B cell (primary cell): ENCODE measurements at regions not wholly inside any gene's neighbourhood (a gene's known extent, or its start where the extent isn't known, plus 50 kb on each side); places are given as distances from the start of the nearest gene placed in this dataset.

Experiments used
- ATAC-seq: fragments of 200-7000 bp; cut with Tn5 transposase; one replicate; pipeline ENCODE4 v1.10.0; 2021; ENCODE audit warnings: low read depth, mild to moderate bottlenecking, moderate number of reproducible peaks, moderate library complexity
- CTCF ChIA-PET: fragments of 350-600 bp; sonication (Branson Sonifier 250); formaldehyde crosslinking; loops from one replicate; lab custom pipeline; 2021; ENCODE audit warnings: antibody characterized with exemption, inconsistent platforms; lab: Charles Lee
- POLR2A ChIA-PET: fragments of 350-600 bp; sonication (Branson Sonifier 250); formaldehyde crosslinking; loops from one replicate; lab custom pipeline; 2021; ENCODE audit warnings: antibody characterized with exemption; lab: Charles Lee
- DNase-seq: peaks from one replicate; pipeline ENCODE4 v3.0.0; 2013
- H2AFZ ChIP-seq: 2 replicates; pipeline ENCODE4 v1.6.1; 2012; ENCODE audit warnings: mild to moderate bottlenecking, low read depth, low read length; ENCODE audit not compliant: insufficient read depth, poor library complexity, severe bottlenecking
- H3K27ac ChIP-seq, 2 donors: 1 replicate in 1 of 2; 2 replicates in 1 of 2; pipeline ENCODE4 v1.5.1; 2012 to 2013; ENCODE audit warnings: low read length in 2 of 2, mild to moderate bottlenecking in 2 of 2, moderate library complexity in 1 of 2
- H3K27me3 ChIP-seq, 4 experiments: fragments of 200-600 bp in 1 of 4; sonication (generic) in 1 of 4; replicated peaks in 1 of 4; 1 replicate in 2 of 4; 2 replicates in 2 of 4; pipeline versions ENCODE4 v1.6.1 to v1.7.0; 2013 to 2016; ENCODE audit warnings: low read length in 3 of 4, mild to moderate bottlenecking in 2 of 4, mixed read lengths in 1 of 4, moderate library complexity in 1 of 4; ENCODE audit not compliant: insufficient read depth in 4 of 4, control insufficient read depth in 3 of 4; ENCODE audit errors: control extremely low read depth in 1 of 4
- H3K36me3 ChIP-seq, 2 experiments: replicated peaks in 1 of 2; 1 replicate in 1 of 2; 2 replicates in 1 of 2; pipeline versions ENCODE4 v1.6.1 to v1.7.1; 2013; ENCODE audit warnings: low read length in 1 of 2; ENCODE audit not compliant: insufficient read depth in 2 of 2, control insufficient read depth in 1 of 2; ENCODE audit errors: control extremely low read depth in 1 of 2, extremely low read depth in 1 of 2
- H3K4me1 ChIP-seq, 2 donors: fragments of 200-600 bp in 1 of 2; sonication (generic) in 1 of 2; 1 replicate in 1 of 2; 2 replicates in 1 of 2; pipeline versions ENCODE4 v1.5.1 to v1.6.1; 2013 to 2017; ENCODE audit warnings: low read length in 2 of 2; ENCODE audit not compliant: control insufficient read depth in 2 of 2, insufficient read depth in 2 of 2
- H3K4me2 ChIP-seq: replicated peaks from 2 replicates; pipeline ENCODE3; 2012; ENCODE audit warnings: mild to moderate bottlenecking, low read depth, low read length; ENCODE audit not compliant: poor library complexity, severe bottlenecking
- H3K4me3 ChIP-seq, 5 experiments: fragments of 200-600 bp in 1 of 5; sonication (generic) in 1 of 5; 1 replicate in 3 of 5; 2 replicates in 2 of 5; pipeline versions ENCODE4 v1.5.1 to v1.7.0; 2011 to 2016; ENCODE audit warnings: low read length in 4 of 5, mild to moderate bottlenecking in 4 of 5, low read depth in 2 of 5, control low read depth in 1 of 5, moderate library complexity in 1 of 5; ENCODE audit not compliant: insufficient read depth in 1 of 5; ENCODE audit errors: control extremely low read depth in 1 of 5, extremely low read depth in 1 of 5
- H3K79me2 ChIP-seq: fragments of 200-600 bp; sonication (generic); one replicate; pipeline ENCODE4 v1.6.0; 2016; ENCODE audit warnings: low read length; ENCODE audit not compliant: control insufficient read depth, insufficient read depth
- H3K9ac ChIP-seq: fragments of 200-600 bp; sonication (generic); 2 replicates; pipeline ENCODE4 v1.6.1; 2017; ENCODE audit warnings: mild to moderate bottlenecking, low read length, moderate library complexity
- H3K9me3 ChIP-seq, 3 donors: one replicate each; pipeline versions ENCODE4 v1.6.1 to v1.7.1; 2013; ENCODE audit warnings: low read length in 2 of 3; ENCODE audit not compliant: control insufficient read depth in 2 of 3, insufficient read depth in 1 of 3; ENCODE audit errors: control extremely low read depth in 1 of 3
- H4K20me1 ChIP-seq: 2 replicates; pipeline ENCODE4 v1.6.0; 2012; ENCODE audit warnings: mild to moderate bottlenecking, low read length; ENCODE audit not compliant: insufficient read depth, control insufficient read depth, poor library complexity, severe bottlenecking
- H3K27ac Mint-ChIP-seq: one replicate; pipeline ENCODE4 v1.8.0; 2021; ENCODE audit warnings: mixed read lengths
- H3K27me3 Mint-ChIP-seq: one replicate; pipeline ENCODE4 v1.8.0; 2021; ENCODE audit warnings: mixed read lengths
- H3K4me1 Mint-ChIP-seq: one replicate; pipeline ENCODE4 v1.8.0; 2021; ENCODE audit warnings: mixed read lengths
- H3K4me3 Mint-ChIP-seq: one replicate; pipeline ENCODE4 v1.8.0; 2021; ENCODE audit warnings: mixed read lengths
- H3K9me3 Mint-ChIP-seq: one replicate; pipeline ENCODE4 v1.8.0; 2022; ENCODE audit warnings: mixed read lengths; ENCODE audit not compliant: insufficient read depth
- CTCF ChIP-seq: fragments of 200-600 bp; IDR thresholded peaks from one replicate; pipeline ENCODE4 v1.8.0; 2022; ENCODE audit warnings: antibody characterized with exemption, mild to moderate bottlenecking
- EZH2 ChIP-seq: IDR thresholded peaks from 2 replicates; pipeline ENCODE4 v1.6.1; 2012; ENCODE audit warnings: borderline replicate concordance, low read depth, mild to moderate bottlenecking, moderate library complexity, low read length; ENCODE audit not compliant: insufficient read depth, poor library complexity, severe bottlenecking
- WGBS: methylation state at CpG from one replicate; pipeline ENCODE4 v1.1.5; 2013; ENCODE audit warnings: missing lambda C conversion rate; ENCODE audit not compliant: insufficient coverage; 5-methylcytosine and 5-hydroxymethylcytosine counted together
- intact Hi-C: fragments of 100-400 bp; cut with micrococcal nuclease; formaldehyde crosslinking; loops from one replicate; pipeline ENCODE4 v1.10.0; 2022

GRCh38 chr11:113578715-113579250, 103.6 kb upstream of the DRD2 start:
- ChIA-PET CTCF (no interaction called here), POLR2A (no interaction called here)
- H3K9me3 Mint-ChIP-seq = no peaks in the 10 kb centered on the region
- H3K9ac ChIP-seq = no peak overlapping the region
- no peak for TF ChIP-seq EZH2
- no peak for TF ChIP-seq CTCF
- no peak overlapping the region for H3K4me2 ChIP-seq
- H3K4me3 Mint-ChIP-seq = no peak overlapping the region
- H3K27me3 ChIP-seq = no peaks in the 10 kb centered on the region
- H3K79me2 ChIP-seq = no peaks in the 10 kb centered on the region
- H3K27me3 Mint-ChIP-seq = peaks cover 12% of the 10 kb centered on the region
- H3K27ac Mint-ChIP-seq = no peak overlapping the region
- intact Hi-C loops = no loop called here
- no peak for DNase-seq
- no peak for ATAC-seq
- no peaks in the 10 kb centered on the region for H3K4me1 ChIP-seq
- H3K9me3 ChIP-seq = no peaks in the 10 kb centered on the region
- no peaks in the 10 kb centered on the region for H3K36me3 ChIP-seq
- H3K4me3 ChIP-seq = no peak overlapping the region
- H2AFZ ChIP-seq = no peak overlapping the region
- no peak overlapping the region for H3K27ac ChIP-seq
- no peaks in the 10 kb centered on the region for H4K20me1 ChIP-seq
- H3K4me1 Mint-ChIP-seq = no peaks in the 10 kb centered on the region
- WGBS = 73% methylated on average over 4 of the region's 5 CpGs

- POLR2A ChIA-PET = no interaction called here
Measured at GRCh38 chr11:113578033-113578380, 102.8 kb upstream of the DRD2 start.

More at GRCh38 chr11:113578033-113578380, 102.8 kb upstream of the DRD2 start:
- no peaks in the 10 kb centered on the region for H3K9me3 Mint-ChIP-seq
- CTCF ChIA-PET = no interaction called here
- H2AFZ ChIP-seq = no peak overlapping the region
- H3K27ac Mint-ChIP-seq = no peak overlapping the region
- no peaks in the 10 kb centered on the region for H3K79me2 ChIP-seq
- no peaks in the 10 kb centered on the region for H3K27me3 ChIP-seq
- H3K36me3 ChIP-seq = no peaks in the 10 kb centered on the region
- no peak for DNase-seq
- no peak overlapping the region for H3K4me3 Mint-ChIP-seq
- H3K27me3 Mint-ChIP-seq = peaks cover 12% of the 10 kb centered on the region
- no peak overlapping the region for H3K4me3 ChIP-seq
- TF ChIP-seq CTCF = no peak
- no peak for TF ChIP-seq EZH2
- no peak overlapping the region for H3K9ac ChIP-seq
- no CpG with 5 or more reads among the region's 1 CpG for WGBS
- H3K4me2 ChIP-seq = no peak overlapping the region
- no peaks in the 10 kb centered on the region for H3K4me1 Mint-ChIP-seq
- H3K9me3 ChIP-seq = no peaks in the 10 kb centered on the region
- H3K27ac ChIP-seq = no peak overlapping the region
- no peaks in the 10 kb centered on the region for H3K4me1 ChIP-seq
- ATAC-seq = no peak
- no peaks in the 10 kb centered on the region for H4K20me1 ChIP-seq
- intact Hi-C loops = no loop called here
